ENCODE measurements at regions not wholly inside any gene's neighbourhood (a gene's known extent, or its start where the extent isn't known, plus 50 kb on each side); places are given as distances from the start of the nearest gene placed in this dataset.

DNA sequence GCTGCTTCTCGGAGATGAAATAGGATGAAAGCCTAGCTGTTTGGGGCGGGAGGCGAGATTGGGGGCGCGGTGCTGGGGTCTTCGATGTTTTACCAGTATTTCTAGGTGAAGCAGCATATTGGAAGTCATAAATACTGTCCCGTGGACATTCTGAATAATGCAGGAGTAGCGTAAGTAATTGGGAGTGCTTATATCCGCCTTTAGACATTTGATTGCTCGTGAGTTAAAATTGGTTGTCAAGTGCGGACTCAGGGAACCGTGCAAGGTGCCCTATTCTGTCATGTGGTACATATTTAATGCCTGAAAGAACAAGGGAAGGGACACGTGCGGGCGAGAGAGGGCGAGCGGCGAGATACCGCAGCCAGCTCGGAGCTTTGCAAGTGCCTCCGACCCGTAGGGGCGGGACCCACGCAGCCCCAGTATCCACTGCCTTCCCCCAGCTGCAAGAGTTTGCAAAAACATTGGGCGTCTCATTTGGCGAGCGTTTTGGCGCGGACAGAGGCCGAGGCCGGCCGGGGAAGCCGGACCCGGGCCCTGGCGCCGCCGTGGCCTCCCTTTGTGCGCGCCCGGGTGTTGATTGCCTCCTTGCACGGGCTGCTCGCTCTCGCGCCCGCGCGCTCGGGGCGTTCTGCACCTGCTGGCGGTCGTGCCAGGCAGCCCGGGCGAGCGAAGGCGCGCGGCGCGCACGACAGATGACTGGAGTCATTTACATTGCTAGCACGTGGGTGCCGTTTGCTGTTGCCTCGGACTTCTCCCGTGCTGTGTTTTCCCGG is 849.8 kb upstream of the RBFOX1 start:
- DNase-seq (ENCODE audit: low read depth in 4 of 4, low spot score in 3 of 4), result no peak

- no peak for DNase-seq (ENCODE audit: low read depth in 4 of 4, low spot score in 3 of 4)
These were observed 850.8 kb upstream of the RBFOX1 start for GRCh38 chr16:6481894-6482293.

DNA sequence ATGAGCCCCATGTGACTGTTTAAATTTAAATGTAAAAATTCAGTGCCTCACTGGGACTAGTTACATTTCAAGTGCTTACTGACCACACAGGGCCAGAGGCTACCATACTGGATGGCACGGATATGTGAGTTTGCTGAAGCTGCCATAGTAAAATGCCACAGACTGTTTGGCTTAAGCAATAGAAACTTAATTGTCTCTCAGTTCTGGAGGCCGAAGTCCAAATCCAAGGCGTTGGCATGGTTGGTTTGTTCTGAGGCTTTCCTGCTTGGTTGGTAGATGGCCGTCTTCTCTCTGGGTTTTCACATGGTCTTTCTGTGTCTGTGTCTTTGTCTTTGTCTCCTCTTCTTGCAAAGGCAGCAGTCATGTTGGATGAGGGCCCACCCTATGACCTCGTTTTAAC is 878.9 kb upstream of the RBFOX1 start:
- no peak for DNase-seq (ENCODE audit: low read depth in 4 of 4, low spot score in 3 of 4)

GRCh38 chr16:6447021-6447790 is 885.4 kb upstream of the RBFOX1 start:
- no peak for DNase-seq (ENCODE audit: low read depth in 4 of 4, low spot score in 3 of 4)

DNA sequence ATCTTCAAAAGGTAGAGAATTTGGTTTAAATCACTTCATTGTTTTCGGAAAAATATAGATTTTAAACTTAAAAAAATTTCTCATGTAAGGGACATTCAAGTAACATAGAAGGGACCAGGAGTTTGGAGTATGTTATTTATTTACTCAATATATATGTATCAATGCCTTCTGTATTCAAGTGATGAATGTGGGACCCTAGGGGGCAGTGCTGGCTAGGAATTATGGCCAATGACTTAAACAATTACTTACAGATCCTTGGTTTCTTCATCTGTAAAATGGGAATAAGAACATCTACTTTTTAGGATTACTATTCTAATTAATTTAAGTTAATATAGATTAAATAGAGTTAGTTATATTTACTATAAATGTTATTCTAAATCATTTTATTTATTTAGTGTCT is 886.3 kb upstream of the RBFOX1 start:
- DNase-seq (ENCODE audit: low read depth in 4 of 4, low spot score in 3 of 4), result no peak

- DNase-seq (ENCODE audit: low read depth in 4 of 4, low spot score in 3 of 4), result no peak
These were observed 893.5 kb upstream of the RBFOX1 start for GRCh38 chr16:6439129-6439528.

DNA sequence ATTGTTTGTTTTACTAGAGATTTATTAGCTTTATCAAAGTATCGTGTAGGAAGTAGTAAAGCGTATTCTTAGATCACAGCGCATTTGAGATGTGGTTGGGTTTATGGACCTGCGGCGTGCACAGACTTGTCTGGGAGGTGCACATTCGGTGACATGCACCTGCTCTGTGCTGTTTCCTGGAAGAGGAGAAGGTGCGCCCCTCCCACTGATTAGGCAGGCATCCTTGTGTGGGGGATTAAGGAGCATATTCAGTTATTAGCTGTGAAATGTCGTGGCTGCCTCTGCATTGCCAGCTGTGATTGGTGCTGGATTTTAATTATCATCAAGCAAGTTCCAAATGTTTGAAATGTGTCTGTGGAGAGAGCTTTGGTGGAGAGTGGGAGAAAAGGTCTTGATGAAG is 903.8 kb upstream of the RBFOX1 start:
- DNase-seq (ENCODE audit: low read depth in 4 of 4, low spot score in 3 of 4), result no peak

DNA sequence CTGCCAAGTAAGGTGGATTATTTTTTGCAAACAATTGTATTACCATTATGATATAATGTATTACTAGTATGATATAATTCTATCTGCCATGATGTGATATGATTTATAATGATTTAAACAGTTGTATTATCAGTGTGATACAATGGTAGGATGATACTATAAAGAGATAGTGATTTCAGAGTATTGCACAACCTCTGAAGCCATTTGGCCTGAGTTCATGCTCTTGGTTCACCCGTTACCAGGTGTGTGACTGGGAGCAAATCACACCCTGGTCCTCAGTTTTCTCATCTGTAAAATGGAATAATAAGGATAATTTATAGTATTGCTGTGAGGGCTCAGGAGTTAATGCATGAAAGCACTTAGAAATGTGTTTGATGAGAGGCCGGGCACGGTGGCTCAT is 905.0 kb upstream of the RBFOX1 start:
- DNase-seq (ENCODE audit: low read depth in 4 of 4, low spot score in 3 of 4), result no peak

DNA sequence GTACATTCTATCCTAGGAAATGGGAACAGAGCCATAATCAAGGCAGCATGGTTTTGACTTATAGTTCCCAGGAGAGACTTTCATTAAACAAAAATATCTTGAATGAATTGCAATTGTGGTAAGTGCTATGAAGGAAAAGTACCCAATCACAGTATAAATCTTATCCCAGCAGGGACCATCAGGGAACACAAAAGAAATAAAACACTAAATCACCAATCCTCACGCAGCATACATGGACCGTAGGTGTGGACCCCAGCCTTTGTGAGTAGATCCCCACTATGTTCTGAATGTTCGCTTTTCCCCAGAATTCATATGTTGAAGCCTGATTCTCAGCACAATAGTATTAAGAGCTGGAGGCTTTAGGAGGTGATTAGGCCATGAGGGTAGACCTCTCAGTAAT is 925.0 kb upstream of the RBFOX1 start:
- no peak for DNase-seq (ENCODE audit: low read depth in 4 of 4, low spot score in 3 of 4)

- no peak for DNase-seq (ENCODE audit: low read depth in 4 of 4, low spot score in 3 of 4)
These were observed 926.6 kb upstream of the RBFOX1 start for GRCh38 chr16:6406028-6406427.

DNA sequence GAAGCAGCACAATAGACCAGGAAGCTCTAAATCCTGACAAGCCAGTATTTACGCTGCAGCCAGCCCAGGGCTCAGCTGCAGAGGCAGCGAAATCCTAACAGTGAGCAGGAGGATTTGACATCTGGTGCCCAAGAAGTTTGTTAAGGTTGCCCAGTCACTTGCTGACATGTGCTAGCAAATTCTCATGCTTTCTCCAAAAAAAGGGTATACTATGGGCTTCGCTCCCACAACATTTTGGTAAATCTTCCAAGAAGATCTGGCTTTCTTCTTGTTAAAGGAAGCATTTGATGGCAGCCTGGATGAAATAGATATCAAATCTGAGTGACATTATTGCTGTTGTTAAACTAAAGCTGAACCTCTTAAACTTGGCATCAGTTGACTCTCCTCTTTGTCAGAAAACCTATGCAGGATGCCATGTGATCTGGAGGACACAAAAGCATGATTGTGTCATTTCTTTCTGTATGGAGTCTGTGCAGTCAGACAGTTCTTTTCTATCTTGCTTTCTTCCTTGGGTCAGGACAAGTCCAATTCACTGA is 949.7 kb upstream of the RBFOX1 start:
- DNase-seq (ENCODE audit: low read depth in 4 of 4, low spot score in 3 of 4), result no peak

GRCh38 chr16:6381896-6382295 is 950.7 kb upstream of the RBFOX1 start:
- no peak for DNase-seq (ENCODE audit: low read depth in 4 of 4, low spot score in 3 of 4)

DNA sequence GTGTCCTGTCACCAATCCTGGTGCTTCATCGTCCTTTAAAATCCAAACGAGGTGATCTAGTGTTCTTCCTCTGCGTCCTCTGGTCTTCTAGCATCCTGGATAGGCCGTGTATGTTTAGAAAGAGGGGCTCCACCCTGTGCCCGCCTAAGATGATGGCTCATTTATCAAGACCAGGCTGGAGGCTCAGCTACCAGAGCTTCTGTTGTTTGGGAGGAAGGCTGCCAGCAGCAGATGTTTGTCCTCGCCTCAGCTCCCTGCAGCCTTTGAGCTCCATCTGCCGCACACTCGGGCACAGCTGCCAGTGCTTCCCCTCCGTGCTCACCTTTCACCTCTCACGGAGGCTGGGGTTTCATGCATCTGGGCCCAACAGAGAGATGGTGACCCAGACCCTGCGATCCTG is 954.7 kb upstream of the RBFOX1 start:
- no peak for DNase-seq (ENCODE audit: low read depth in 4 of 4, low spot score in 3 of 4)

GRCh38 chr16:6375465-6376075 is 957.1 kb upstream of the RBFOX1 start:
- DNase-seq (ENCODE audit: low read depth in 4 of 4, low spot score in 3 of 4), result no peak

DNA sequence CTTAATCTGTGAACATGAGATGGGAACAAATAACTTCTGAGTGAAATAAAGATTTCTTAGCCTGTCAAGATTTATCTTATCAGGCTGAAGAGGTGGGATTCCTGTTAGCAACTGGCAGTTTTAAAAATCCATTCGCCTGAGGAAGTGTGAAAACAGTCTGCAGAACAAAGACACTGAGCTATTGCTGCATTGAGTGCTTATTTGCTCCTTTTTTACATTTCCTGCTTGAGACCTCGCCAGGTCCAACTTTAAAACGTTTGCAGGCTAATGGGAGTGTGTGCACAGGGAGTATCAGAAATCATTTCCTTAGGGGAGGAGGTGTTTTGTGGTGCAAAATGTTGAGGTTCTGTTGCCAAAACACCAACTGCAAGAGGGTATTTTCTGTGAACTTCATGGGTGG is 957.8 kb upstream of the RBFOX1 start:
- no peak for DNase-seq (ENCODE audit: low read depth in 4 of 4, low spot score in 3 of 4)

DNA sequence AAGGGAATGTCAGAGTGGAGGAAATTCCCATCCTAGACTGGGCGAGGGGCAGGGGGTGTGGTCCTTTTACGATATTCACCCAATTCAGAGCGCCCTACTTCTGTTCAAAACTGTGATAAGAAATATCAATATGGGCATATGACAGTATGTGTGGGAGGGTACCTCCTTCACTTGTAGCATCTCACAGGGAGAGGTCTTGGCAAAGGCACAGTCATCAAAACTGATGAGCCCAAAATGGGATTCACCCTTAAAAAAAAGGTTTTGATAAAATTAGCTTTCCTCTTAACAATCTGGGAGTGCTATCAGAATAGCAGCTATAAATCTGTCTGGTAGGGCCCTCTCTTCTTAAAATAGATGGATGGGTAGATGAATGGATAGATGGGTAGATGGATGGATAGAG is 967.8 kb upstream of the RBFOX1 start:
- DNase-seq (ENCODE audit: low read depth in 4 of 4, low spot score in 3 of 4), result no peak

- no peak for DNase-seq (ENCODE audit: low read depth in 4 of 4, low spot score in 3 of 4)
These were observed 968.6 kb upstream of the RBFOX1 start for GRCh38 chr16:6363896-6364607.

- DNase-seq (ENCODE audit: low read depth in 4 of 4, low spot score in 3 of 4), result no peak
These were observed 969.2 kb upstream of the RBFOX1 start for GRCh38 chr16:6363396-6363795.

- no peak for DNase-seq (ENCODE audit: low read depth in 4 of 4, low spot score in 3 of 4)
These were observed 970.3 kb upstream of the RBFOX1 start for GRCh38 chr16:6362321-6362720.

GRCh38 chr16:6360641-6361040 is 972.0 kb upstream of the RBFOX1 start:
- DNase-seq (ENCODE audit: low read depth in 4 of 4, low spot score in 3 of 4), result no peak

- no peak for DNase-seq (ENCODE audit: low read depth in 4 of 4, low spot score in 3 of 4)
These were observed 975.7 kb upstream of the RBFOX1 start for GRCh38 chr16:6356911-6357310.
